Adrenal gland (tissue), 9 donors: ENCODE measurements at regions not wholly inside any gene's neighbourhood (a gene's known extent, or its start where the extent isn't known, plus 50 kb on each side); places are given as distances from the start of the nearest gene placed in this dataset.

Source experiments
- DNase-seq, 7 donors: peaks; one replicate each; pipeline ENCODE4 v3.0.0-alpha.2; 2019 to 2020
- H3K27ac ChIP-seq, 5 donors: fragments of 200-600 bp; sonication (generic) in 4 of 5; 1 replicate in 3 of 5; 2 replicates in 2 of 5; pipeline versions ENCODE4 v1.5.1 to v1.8.0; 2016 to 2020; ENCODE audit warnings: mild to moderate bottlenecking in 1 of 5
- H3K27me3 ChIP-seq: fragments of 200-600 bp; 2 replicates; pipeline ENCODE4 v1.8.0; 2021
- H3K36me3 ChIP-seq, 2 donors: fragments of 200-600 bp; replicated peaks in 1 of 2; 1 replicate in 1 of 2; 2 replicates in 1 of 2; pipeline versions ENCODE4 v1.5.1 to v1.8.0; 2018 to 2022
- H3K4me1 ChIP-seq, 2 donors: fragments of 200-600 bp; replicated peaks in 1 of 2; 1 replicate in 1 of 2; 2 replicates in 1 of 2; pipeline versions ENCODE4 v1.5.1 to v1.8.0; 2018 to 2021
- H3K4me3 ChIP-seq, 4 donors: fragments of 200-600 bp; sonication (generic) in 3 of 4; one replicate each; pipeline ENCODE4 v1.5.1; 2016 to 2018
- H3K9me3 ChIP-seq, 3 donors: fragments of 200-600 bp; sonication (generic) in 1 of 3; replicated peaks in 1 of 3; 1 replicate in 2 of 3; 2 replicates in 1 of 3; pipeline versions ENCODE4 v1.5.1 to v1.8.0; 2016 to 2021
- CTCF ChIP-seq, 6 experiments: fragments of 450-650 bp in 4 of 6; fragments of 200-600 bp in 2 of 6; sonication (generic) in 1 of 6; IDR thresholded peaks; 1 replicate in 5 of 6; 2 replicates in 1 of 6; pipeline versions ENCODE4 v1.5.1 to v1.8.0; 2016 to 2021; ENCODE audit warnings: antibody characterized with exemption in 6 of 6, mild to moderate bottlenecking in 2 of 6, moderate library complexity in 1 of 6
- POLR2A ChIP-seq, 2 donors: fragments of 450-650 bp; IDR thresholded peaks; one replicate each; pipeline ENCODE4 v1.6.1; 2017; ENCODE audit warnings: antibody characterized with exemption in 2 of 2, mild to moderate bottlenecking in 2 of 2, moderate library complexity in 1 of 2
- WGBS, 4 donors: extraction: QIAGEN DNeasy Blood & Tissue Kit in 2 of 4; methylation state at CpG; one replicate each; pipeline versions ENCODE4 v1.1.5 to v1.1.7; 2013 to 2017; 5-methylcytosine and 5-hydroxymethylcytosine counted together
- intact Hi-C, 2 donors: fragments of 100-400 bp; cut with DNase I; formaldehyde crosslinking; loops; one replicate each; pipeline versions ENCODE4 v1.14.1 to v1.15.0; 2022 to 2023
- donor health status: healthy with polysubstance abuse.
- donor health status: Bipolar disorder and iron deficiency.
- donor health status: DM: yes; HTN: yes; CAD: no.
- donor health status: DM: no; HTN: no; CAD: no.
- donor health status: DM: no; HTN: no; CAD: no.

GRCh38 chr6:166751051-166751595 is 124.1 kb upstream of the RPS6KA2 start:
- Histone ChIP-seq H3K27me3 (no peaks in the 10 kb centered on the region), H3K4me1 (no peaks in the 10 kb centered on the region), H3K9me3 (no peaks in the 10 kb centered on the region), H3K27ac (no peak overlapping the region), H3K36me3 (no peaks in the 10 kb centered on the region), H3K4me3 (no peak overlapping the region)
- DNase-seq, result no peak
- TF ChIP-seq POLR2A (IDR thresholded peaks at IDR 0.05) (no peak), CTCF (IDR thresholded peaks at IDR 0.05) (no peak)
- 64 to 72% (median 68%) methylated on average over 9 to 19 of the region's 19 CpGs for WGBS, 4 donors
- intact Hi-C loops, result no loop called here

- Histone ChIP-seq H3K36me3 (no peaks in the 10 kb centered on the region), H3K4me3 (no peak overlapping the region), H3K4me1 (no peaks in the 10 kb centered on the region), H3K27ac (no peak overlapping the region), H3K9me3 (no peaks in the 10 kb centered on the region), H3K27me3 (no peaks in the 10 kb centered on the region)
- TF ChIP-seq CTCF (IDR thresholded peaks at IDR 0.05) (no peak), POLR2A (IDR thresholded peaks at IDR 0.05) (no peak)
- WGBS, 4 donors, result 76 to 85% (median 83%) methylated on average over 13 to 19 of the region's 19 CpGs
- intact Hi-C loops, result no loop called here
- no peak for DNase-seq
These were observed 123.2 kb upstream of the RPS6KA2 start for GRCh38 chr6:166750108-166750793.

GRCh38 chr6:166749666-166750065 is 122.6 kb upstream of the RPS6KA2 start:
- WGBS, 4 donors, result 72 to 100% (median 81%) methylated on average over 1 to 6 of the region's 6 CpGs
- Histone ChIP-seq H3K4me3 (no peak overlapping the region), H3K27me3 (no peaks in the 10 kb centered on the region), H3K9me3 (no peaks in the 10 kb centered on the region), H3K36me3 (no peaks in the 10 kb centered on the region), H3K4me1 (no peaks in the 10 kb centered on the region), H3K27ac (no peak overlapping the region)
- TF ChIP-seq POLR2A (IDR thresholded peaks at IDR 0.05) (no peak), CTCF (IDR thresholded peaks at IDR 0.05) (no peak)
- intact Hi-C loops, result no loop called here
- no peak for DNase-seq

GRCh38 chr6:166747644-166748595 is 120.9 kb upstream of the RPS6KA2 start:
- Histone ChIP-seq H3K27ac (no peak overlapping the region), H3K36me3 (no peaks in the 10 kb centered on the region), H3K27me3 (no peaks in the 10 kb centered on the region), H3K4me1 (no peaks in the 10 kb centered on the region), H3K4me3 (no peak overlapping the region), H3K9me3 (no peaks in the 10 kb centered on the region)
- intact Hi-C loops, result no loop called here
- TF ChIP-seq POLR2A (IDR thresholded peaks at IDR 0.05) (no peak), CTCF (IDR thresholded peaks at IDR 0.05) (no peak)
- 56 to 74% (median 68%) methylated on average over 16 to 29 of the region's 29 CpGs for WGBS, 4 donors
- no peak for DNase-seq
